Right lung (tissue), 2 donors: ENCODE measurements at regions not wholly inside any gene's neighbourhood (a gene's known extent, or its start where the extent isn't known, plus 50 kb on each side); places are given as distances from the start of the nearest gene placed in this dataset.

Experiments
- DNase-seq, 2 donors: peaks; one replicate each; pipeline ENCODE4 v3.0.0-alpha.2; 2013

DNA sequence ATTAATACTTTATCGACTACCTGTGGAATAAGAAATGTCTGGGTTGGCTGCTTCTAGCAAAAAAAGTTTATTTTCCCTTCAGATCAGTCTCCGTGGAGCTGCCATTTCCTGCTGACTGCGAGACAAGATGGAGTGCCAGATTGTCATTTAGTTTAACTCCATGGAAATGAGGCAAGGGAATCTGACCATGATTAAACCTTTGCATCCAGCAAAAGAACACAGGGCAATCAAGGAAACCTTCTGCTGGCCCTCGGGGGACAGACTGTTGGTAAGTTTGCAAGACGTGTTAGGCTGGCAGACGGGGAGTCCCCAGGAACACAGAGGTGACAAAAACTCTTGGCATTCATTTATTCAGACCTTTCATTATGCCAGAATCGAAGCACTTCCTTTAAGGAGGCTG, 52.2 kb upstream of the SPACA1 start:
- DNase-seq, result no peak

DNA sequence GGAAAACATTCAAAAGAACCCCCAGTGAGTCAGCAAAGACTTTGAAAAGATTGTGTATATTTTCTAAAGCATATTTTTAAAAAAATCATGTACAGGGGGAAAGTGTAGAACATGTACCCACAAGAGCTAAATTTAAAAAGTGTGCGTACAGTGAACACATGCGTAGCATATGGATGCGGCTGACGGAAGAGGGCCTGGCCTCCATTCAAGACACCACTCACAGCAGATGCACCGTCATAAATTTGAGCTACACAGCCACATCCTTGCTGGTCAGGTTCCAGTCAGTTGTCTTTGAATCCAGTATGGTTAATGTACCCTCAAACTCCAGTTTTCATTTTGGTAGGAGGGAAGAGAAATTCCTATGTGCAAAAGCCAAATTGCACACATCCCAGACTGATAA, 54.3 kb upstream of the SPACA1 start:
- DNase-seq, result no peak

DNA sequence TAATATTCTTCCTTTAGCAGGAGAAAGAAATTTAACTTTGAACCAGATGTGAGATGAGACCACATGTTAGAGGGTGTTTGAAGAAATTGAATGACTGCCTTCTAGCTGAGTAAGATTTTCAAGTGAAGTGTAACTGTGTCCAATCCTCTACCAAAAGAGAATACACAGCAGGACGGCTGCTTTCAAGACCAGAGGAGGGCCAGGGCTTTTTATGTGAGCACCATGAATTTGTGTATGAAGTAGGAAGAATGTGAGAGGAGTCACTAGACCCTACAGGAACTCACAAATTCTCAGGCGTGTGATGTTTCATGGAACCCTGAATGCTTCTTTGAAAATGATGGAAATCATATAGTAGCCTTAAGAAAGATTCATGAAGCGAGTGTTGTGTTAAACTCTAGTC, 56.8 kb upstream of the SPACA1 start:
- DNase-seq, result no peak

DNA sequence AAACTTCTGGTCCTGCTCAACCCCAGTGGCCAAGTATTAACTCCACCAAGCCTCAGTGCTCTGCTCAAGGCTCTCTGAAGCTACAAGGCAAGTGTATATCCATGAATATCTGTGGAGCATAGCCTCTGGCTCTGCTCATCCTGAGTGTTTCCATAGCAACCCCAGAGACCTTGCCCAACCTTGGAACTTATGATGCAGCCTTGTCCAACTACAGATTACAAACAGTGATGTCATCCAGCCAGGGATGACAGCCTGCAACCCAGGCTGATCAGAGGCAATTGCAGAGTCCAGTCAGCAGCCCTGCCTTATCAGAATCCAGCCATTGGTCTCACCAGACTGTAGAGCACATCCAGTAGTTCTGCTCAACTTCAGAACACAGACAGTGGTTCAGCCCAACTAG, 65.5 kb upstream of the SPACA1 start:
- no peak for DNase-seq

DNA sequence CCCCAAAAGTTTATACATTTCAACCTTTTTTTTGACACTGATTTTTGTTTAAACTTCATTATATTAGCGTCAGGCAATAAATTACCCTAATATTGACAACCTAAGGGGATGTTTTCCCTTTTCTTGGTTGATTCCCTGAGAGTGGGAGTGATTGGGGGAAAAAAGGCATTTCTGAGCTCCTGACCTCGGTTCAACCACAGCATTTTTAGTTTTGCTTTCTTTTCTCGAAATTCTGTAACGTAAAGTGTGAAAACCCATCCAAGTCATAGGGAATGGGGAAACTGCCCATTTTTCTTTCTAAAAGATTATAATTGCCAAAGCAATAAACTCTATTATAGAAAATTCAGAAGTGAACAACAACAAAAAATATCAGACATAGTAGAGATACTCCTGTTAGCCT, 67.9 kb upstream of the SPACA1 start:
- DNase-seq, result no peak

DNA sequence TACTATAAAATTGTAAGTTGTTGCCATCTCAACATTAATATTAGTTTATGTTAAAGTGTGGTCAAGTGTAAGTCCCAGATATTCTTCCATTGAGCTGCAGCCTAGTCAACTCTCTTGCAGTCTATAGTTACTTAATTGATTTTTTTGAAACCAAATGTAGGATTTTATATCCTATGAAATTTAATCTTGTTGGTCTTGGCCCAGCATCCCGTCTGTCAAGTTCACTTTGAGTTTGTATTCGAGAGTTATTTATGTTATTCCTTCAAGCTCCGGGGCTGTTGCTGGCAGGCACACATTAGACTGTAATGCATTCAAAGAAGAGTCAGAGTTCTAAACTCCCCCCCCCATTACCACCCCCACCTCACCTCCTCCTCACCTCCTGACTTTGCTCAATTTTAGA, 71.0 kb upstream of the SPACA1 start:
- no peak for DNase-seq

DNA sequence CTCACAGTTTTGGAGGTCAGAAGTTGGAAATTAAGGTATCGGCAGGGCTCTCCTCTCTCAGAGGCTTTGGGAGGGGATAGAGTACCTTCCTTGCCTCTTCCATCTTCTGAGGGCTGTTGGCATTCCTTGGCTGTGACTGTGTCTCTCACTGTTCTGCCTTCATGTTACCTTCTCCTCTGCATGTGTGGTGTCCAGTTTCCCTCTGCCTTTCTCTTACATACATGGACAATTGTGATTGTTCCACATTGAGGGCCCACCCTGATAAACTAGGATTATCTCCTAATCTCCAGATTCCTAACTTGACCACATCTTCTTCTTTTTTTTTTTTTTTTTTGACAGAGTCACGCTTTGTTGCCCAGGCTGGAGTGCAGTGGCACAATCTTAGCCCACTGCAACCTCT, 72.1 kb upstream of the SPACA1 start:
- DNase-seq, result no peak

DNA sequence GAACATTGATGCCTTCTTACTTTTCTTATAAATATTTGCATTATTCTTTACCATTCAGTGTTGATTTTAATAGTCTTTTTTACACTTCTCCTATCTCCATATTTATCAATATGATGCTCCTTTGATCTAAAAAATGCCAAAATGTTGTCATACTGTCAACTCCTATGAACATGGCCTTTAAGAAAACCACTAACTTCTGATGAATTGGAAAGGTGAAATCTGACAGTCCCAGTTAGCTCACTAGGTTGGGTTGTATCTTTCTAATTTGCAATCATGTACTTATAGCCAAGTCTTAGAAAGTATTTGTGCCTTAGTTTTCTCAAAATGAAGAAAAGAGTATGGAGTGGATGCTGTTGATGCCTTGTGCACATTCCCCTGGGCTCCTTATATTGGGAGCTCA, 75.4 kb upstream of the SPACA1 start:
- no peak for DNase-seq

DNA sequence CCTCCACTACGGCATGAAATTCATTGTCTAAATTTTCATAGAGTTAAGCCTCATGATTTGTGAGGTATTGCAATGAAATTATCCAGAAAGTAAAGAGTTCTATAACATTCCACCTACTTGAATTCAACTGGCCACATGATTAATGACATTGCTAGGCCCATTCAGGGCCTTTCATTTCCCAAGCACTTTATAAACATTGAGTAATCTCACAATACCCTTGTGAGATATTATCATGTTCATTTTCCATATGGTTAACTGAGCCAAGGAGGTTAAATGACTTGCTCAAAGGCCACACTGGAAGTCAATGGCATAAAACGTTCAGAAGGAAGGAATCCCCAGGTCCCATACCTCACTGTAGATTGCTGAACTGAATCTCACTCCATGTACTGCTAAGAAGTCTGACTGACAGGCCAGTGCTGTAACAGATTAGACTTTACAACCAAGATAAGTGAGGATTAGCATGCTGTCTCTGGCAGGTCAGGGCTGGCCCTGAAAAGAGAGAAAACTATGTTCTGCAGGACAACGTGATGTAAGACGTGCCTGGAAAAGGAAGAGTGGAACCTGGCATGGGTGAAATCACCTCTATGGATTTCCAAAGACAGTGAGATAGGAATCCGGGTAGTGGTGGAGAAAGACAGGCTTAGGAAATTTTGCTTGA, 75.9 kb upstream of the SPACA1 start:
- DNase-seq, result no peak

DNA sequence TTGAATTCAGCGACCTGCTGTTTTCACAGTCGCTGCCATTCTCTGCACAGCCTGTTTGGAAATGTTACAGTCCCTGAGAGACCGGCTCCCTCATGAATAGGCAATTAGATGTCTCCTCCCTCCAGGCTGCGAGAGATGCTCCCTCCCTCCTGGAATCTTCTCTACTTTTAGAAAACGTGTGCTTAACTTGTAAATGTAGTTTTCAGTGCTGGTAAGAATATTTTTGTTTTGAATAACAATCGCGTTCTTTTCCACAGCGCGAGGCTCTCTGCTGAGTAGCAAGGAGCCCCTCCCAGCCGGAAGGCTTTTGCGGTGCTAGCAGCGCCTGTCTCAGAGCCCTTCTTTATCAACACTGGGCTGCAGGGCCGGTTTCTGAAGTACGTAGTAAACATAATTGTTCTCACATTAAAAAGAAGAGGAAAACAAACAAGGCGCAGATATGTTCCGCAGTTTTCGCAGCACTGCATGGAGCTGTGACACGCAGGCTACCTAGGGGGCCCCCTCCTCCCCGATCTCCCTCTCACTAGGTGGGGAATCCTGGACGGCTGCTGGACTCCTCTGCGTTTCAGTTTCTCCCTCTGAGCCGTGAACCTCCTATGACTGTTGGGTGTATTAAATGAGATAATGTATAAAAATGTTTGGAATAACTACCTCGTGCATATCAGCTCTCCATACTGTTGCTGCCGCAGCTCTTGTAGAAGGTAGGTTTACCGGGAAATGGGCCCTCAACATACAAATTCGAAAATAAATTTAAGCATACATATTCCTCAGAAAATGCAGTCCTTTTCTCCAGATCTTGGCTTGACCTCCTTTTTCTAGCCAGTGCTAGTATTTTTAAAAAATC, 79.0 kb upstream of the SPACA1 start:
- DNase-seq, result peak; percentile 12 to 14

DNA sequence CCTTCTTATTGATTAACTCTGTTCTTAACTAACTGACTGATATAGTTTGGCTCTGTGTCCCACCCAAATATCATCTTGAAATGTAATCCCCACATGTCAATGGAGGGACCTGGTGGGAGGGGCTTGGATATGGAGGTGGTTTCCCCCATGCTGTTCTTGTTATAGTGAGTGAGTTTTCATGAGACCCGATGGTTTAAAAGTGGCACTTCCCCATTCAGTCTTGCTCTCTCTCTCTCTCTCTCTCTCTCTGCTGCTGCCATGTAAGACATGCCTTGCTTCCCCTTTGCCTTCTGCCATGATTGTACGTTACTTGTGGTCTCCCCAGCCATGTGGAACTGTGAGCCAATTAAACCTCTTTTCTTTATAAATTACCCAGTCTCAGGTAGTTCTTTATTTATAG, 81.8 kb upstream of the SPACA1 start:
- DNase-seq, result no peak

DNA sequence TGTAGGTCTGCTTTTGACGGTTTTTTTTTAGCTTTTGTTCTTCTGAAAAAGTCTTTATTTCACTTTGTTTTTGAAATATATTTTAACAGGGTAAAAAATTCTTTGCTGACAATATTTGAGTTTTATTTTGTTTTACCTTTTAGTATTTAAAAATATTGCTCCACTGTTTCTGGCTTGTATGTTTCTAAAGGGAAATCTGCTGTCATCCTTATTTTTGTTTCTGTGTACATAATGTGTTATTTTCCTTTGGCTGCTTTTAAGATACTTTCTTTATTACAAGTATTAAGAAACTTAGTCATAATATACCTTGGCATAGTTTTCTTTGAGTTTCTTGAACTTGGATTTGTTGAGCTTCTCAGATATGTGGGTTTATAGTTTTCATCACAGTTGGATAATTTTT, 88.6 kb upstream of the SPACA1 start:
- DNase-seq, result no peak

DNA sequence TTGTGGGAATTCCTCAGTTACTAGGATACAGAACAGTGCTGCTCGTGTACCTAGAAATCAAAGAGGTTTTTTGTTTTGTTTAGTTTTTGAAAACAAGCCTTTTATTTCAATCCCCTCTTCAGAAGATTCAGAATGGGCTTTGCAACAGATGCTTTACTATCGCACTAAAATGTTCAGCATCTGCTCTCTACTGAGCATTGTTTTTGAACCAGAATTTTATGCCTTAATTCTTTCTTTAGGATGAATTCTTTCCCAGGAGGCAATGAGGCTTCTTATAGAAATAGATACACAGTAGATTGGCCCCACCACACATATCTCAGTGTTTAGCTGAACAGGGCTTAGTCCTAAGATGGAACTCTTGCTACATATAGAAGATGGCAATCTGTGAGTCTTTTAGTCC, 95.9 kb upstream of the SPACA1 start:
- no peak for DNase-seq

DNA sequence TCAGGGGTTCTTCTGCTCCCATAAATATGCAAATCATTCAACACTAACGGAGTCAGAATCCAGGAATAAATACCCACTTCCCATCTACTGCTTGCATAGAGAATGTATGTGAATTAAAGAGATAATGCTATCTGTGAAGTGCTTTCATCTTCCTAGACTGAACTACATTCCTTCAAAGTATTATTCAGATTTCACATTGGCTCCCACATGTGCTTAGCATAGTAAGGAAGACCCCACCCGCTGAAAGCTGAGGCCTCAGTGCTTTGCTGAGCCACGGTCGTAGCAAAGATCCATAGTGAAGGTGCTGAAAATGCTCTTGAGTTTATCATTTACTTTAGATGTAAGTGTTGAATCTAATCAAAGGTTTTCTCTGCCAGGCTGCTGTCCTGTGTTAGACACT, 97.0 kb upstream of the SPACA1 start:
- no peak for DNase-seq

DNA sequence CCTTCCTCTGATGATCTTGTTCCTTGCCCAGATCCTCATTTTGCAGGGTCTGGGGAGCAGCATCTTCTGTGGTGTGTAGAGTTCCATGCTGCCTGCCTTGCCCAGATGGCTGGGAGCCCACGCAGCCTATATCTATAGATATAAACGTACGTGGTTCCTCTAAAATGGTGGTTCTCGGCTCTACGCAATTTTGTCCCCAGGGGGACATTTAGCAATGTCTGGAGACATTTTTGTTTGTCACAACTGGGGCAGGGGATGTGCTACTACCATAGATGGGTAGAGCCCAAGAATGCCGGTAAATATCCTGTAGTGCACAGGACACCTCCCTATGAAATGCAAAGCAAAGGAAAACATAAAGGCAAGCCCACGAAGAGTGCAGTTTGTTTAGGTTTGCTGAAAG, 98.4 kb upstream of the SPACA1 start:
- no peak for DNase-seq

DNA sequence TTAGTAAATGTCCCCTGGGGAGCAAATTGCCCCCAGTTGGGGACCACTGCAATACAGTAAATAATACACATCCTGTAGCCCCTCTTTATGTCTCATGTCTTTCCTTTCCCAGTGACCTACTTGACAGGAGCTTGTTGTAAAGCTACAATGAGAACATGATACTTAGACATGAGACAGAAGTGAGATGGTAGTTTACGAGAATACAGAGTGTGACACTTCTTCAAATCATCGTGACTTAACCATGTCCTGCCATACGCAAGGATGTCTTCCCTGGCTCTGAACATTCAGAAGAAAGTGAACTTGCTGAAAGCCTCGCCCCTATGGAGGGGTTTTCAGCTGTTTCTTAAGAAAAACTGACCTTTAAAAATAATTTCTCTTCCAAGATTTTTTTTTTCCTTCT, 101.0 kb upstream of the SPACA1 start:
- DNase-seq, result no peak

DNA sequence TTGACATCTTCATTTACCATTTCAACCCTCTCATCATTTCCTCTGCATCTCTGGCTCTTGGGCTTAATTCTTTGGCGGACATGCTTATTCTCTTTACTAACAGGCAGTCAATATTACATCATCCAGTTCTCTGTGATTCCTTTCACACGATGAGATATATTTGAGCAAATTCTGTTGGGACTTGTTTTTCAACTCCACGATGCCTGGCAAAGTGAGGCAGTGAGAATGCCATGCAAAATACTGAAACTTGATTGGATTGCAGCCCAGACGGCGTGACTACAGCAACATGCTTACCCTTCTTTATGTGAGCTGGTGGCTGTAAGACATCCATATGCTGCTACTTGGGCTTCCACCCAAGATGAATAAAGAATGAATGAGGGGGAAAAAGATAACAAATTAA, 101.7 kb upstream of the SPACA1 start:
- DNase-seq, result no peak

DNA sequence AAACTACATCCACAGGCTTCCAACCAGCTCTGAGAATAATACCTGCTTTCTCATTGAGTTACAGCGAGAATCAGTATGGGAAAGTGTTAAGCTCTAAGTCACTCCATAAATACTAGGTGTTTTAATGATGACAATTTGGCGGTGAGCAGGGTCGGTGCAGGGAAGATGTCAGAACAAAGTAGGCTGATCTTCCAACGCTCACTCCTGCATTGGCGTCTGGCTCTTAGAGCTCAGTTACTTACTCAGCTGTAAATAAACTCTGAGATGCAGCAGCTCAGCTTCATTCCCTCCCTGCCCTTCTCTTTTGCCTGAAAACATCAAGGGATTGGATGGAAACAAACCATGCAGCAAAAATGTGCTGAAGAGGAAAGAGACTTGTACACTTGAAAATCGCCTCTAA, 102.5 kb upstream of the SPACA1 start:
- DNase-seq, result no peak

DNA sequence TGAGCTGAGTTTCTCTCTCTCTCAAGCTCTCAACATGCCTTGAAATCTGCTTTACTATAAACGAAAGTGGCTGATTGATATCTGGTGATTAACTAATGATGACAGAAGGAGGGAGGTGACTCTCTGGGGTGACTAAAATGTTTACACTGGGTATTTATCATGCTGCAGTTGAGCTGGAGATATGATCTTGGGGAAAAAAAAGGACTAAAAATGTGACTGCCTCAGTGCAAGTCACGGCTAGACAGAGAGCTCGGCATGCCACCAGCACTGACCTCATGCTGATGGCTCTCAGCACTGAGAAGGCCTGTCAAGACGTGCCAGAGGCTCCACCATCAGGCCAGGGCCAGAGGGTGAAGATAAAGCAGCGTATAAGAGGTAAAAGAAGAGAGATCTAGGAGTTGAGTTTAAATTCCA, 103.1 kb upstream of the SPACA1 start:
- DNase-seq, result peak; percentile 27 to 47

DNA sequence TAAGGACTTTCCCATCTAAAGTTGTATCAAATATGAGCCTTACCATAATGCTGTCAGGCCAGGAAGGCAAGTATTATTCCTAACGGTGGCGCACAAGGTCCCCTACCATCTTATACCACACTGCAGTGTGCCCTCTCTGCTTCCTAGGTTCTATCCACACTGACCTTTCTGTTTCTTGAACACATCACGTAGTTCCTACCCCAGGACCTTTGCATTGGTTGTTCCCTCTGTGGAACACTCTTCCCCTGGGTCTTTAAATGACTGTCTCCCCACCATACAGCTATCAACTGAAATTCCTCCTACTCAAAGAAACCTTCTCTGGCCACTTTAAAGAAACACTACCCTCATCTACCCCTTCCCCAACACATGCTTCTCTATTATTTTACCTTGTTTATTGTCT, 104.5 kb upstream of the SPACA1 start:
- DNase-seq, result no peak

DNA sequence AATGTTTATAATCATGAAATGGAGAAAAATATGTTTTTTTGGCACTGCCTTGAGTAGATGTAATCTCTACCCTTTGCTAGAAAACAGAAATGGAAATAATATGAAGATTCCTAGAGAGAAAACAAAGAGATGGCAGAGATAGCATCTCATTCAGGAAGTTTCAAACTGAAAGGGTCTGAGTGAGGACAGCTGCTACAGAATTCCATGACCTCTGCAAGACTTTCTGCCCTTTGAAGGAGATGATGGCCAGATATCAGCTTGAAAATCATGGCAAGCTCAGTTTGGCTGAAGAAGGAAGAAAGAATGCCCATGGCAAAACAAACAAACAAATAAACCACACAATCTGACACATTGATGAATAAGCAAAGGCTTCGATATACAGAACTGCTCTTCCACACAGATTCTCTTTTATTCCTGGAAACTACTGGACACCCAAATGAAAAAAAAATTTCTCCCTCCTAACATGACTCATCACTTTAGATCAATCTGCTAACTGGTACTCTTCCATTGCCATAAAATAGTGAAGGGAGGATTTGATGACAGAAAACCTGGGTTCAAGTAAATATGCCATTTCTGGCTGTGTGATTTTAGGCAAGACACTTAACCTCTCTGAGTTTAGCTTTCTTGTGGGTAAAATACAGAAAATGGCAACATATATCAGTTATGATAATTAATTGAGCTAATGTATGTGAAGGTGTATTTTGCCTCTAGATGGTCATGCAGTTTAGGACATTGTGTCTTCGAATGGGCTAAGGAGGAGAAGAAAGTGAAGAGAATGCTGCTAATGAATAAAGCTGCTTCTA, 105.9 kb upstream of the SPACA1 start:
- DNase-seq, result no peak

DNA sequence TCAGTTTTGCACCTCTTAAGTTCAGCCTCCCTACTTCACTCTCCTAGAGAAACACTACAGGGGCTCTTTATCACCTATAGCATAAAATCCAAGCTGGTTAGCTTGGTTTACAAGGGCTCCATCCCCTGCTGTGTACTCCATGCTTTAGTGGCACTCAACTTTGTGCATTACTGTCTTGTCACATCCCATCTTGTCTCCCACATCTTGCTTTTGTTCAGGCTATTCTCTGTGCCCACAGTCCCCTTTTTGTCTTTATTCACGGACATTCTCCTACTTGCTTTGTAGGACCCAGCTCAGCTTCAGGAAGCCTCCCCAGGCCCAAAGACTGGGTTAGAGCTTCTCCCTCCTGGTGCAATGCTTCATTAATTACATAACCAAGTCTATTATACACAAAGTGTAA, 107.9 kb upstream of the SPACA1 start:
- DNase-seq, result no peak

DNA sequence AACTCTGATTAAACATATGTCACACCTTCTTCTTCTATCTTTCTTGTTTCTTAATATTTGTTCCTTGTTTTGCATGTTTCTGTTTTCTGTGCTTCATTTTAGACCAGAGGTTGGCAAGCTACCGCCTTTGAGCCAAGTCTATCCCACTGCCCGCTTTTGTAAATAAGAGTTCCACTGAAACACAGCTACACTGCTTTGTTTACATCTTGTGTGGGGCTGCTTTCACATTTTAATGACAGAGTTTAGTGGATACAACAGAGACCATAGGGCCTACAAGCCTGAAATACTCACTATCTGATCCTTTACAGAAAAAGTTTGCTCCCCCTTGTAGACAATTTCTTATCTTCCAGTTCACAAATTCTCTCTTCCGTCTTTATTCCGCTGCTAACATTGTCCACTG, 109.4 kb upstream of the SPACA1 start:
- DNase-seq, result no peak
